ENCODE measurements at regions not wholly inside any gene's neighbourhood (a gene's known extent, or its start where the extent isn't known, plus 50 kb on each side); places are given as distances from the start of the nearest gene placed in this dataset.

- Histone ChIP-seq H3K4me1 (ENCODE audit: control insufficient read depth, extremely low read depth, insufficient read depth, low read length) (no peaks in the 10 kb centered on the region), H3K4me2 (ENCODE audit: extremely low read depth, insufficient read depth, low read length) (no peak overlapping the region), H3K27me3 (ENCODE audit: control insufficient read depth, insufficient read depth, low read length) (no peaks in the 10 kb centered on the region), H4K20me1 (ENCODE audit: control insufficient read depth, extremely low read depth, insufficient read depth, low read length) (no peaks in the 10 kb centered on the region), H3K36me3 (ENCODE audit: control insufficient read depth, insufficient read depth, low read length) (no peaks in the 10 kb centered on the region), H2AFZ (ENCODE audit: low read length) (no peak overlapping the region), H3K79me2 (ENCODE audit: control insufficient read depth, insufficient read depth, low read length) (no peaks in the 10 kb centered on the region), H3K27ac (ENCODE audit: insufficient read depth, low read length) (no peak overlapping the region), H3K9ac (ENCODE audit: insufficient read depth, low read length) (no peak overlapping the region), H3K4me3 (replicated peaks in 1 of 4; ENCODE audit: control extremely low read depth in 1 of 4, insufficient read depth in 1 of 4, low read depth in 3 of 4, low read length in 4 of 4) (no peak overlapping the region), H3K9me3 (ENCODE audit: control insufficient read depth, insufficient read depth, low read depth, low read length) (no peaks in the 10 kb centered on the region)
- no peak for TF ChIP-seq CTCF (conservative IDR thresholded peaks at IDR 0.05 in 1 of 2, IDR thresholded peaks at IDR 0.05 in 1 of 2; ENCODE audit: low read depth in 1 of 2, low read length in 2 of 2)
- no peak for TF ChIP-seq EZH2 (IDR thresholded peaks at IDR 0.05; ENCODE audit: low read length, missing control alignments)
- DNase-seq (ENCODE audit: low read depth in 2 of 2), result no peak
Observed at GRCh38 chr2:234724850-234725249, 227.0 kb upstream of the SH3BP4 start.

- Histone ChIP-seq H3K9me3 (ENCODE audit: control insufficient read depth, insufficient read depth, low read depth, low read length) (no peaks in the 10 kb centered on the region), H3K79me2 (ENCODE audit: control insufficient read depth, insufficient read depth, low read length) (no peaks in the 10 kb centered on the region), H3K36me3 (ENCODE audit: control insufficient read depth, insufficient read depth, low read length) (no peaks in the 10 kb centered on the region), H3K9ac (ENCODE audit: insufficient read depth, low read length) (no peak overlapping the region), H3K4me2 (ENCODE audit: extremely low read depth, insufficient read depth, low read length) (no peak overlapping the region), H4K20me1 (ENCODE audit: control insufficient read depth, extremely low read depth, insufficient read depth, low read length) (no peaks in the 10 kb centered on the region), H3K4me3 (replicated peaks in 1 of 4; ENCODE audit: control extremely low read depth in 1 of 4, insufficient read depth in 1 of 4, low read depth in 3 of 4, low read length in 4 of 4) (no peak overlapping the region), H3K27me3 (ENCODE audit: control insufficient read depth, insufficient read depth, low read length) (no peaks in the 10 kb centered on the region), H3K27ac (ENCODE audit: insufficient read depth, low read length) (no peak overlapping the region), H3K4me1 (ENCODE audit: control insufficient read depth, extremely low read depth, insufficient read depth, low read length) (no peaks in the 10 kb centered on the region), H2AFZ (ENCODE audit: low read length) (no peak overlapping the region)
- TF ChIP-seq EZH2 (IDR thresholded peaks at IDR 0.05; ENCODE audit: low read length, missing control alignments), result no peak
- TF ChIP-seq CTCF (conservative IDR thresholded peaks at IDR 0.05 in 1 of 2, IDR thresholded peaks at IDR 0.05 in 1 of 2; ENCODE audit: low read depth in 1 of 2, low read length in 2 of 2), result no peak
- DNase-seq (ENCODE audit: low read depth in 2 of 2), result no peak
Observed at GRCh38 chr2:234723400-234723799, 226.5 kb upstream of the ARL4C start.

GRCh38 chr2:234722176-234722575 is 225.3 kb upstream of the ARL4C start:
- TF ChIP-seq EZH2 (IDR thresholded peaks at IDR 0.05; ENCODE audit: low read length, missing control alignments), result no peak
- no peak for TF ChIP-seq CTCF (conservative IDR thresholded peaks at IDR 0.05 in 1 of 2, IDR thresholded peaks at IDR 0.05 in 1 of 2; ENCODE audit: low read depth in 1 of 2, low read length in 2 of 2)
- H3K27ac ChIP-seq (ENCODE audit: insufficient read depth, low read length), result no peak overlapping the region
- no peak overlapping the region for H3K4me2 ChIP-seq (ENCODE audit: extremely low read depth, insufficient read depth, low read length)
- H4K20me1 ChIP-seq (ENCODE audit: control insufficient read depth, extremely low read depth, insufficient read depth, low read length), result no peaks in the 10 kb centered on the region
- no peak overlapping the region for H3K9ac ChIP-seq (ENCODE audit: insufficient read depth, low read length)
- H3K27me3 ChIP-seq (ENCODE audit: control insufficient read depth, insufficient read depth, low read length), result no peaks in the 10 kb centered on the region
- H2AFZ ChIP-seq (ENCODE audit: low read length), result no peak overlapping the region
- no peaks in the 10 kb centered on the region for H3K9me3 ChIP-seq (ENCODE audit: control insufficient read depth, insufficient read depth, low read depth, low read length)
- H3K79me2 ChIP-seq (ENCODE audit: control insufficient read depth, insufficient read depth, low read length), result no peaks in the 10 kb centered on the region
- no peak overlapping the region for H3K4me3 ChIP-seq (replicated peaks in 1 of 4; ENCODE audit: control extremely low read depth in 1 of 4, insufficient read depth in 1 of 4, low read depth in 3 of 4, low read length in 4 of 4)
- no peaks in the 10 kb centered on the region for H3K4me1 ChIP-seq (ENCODE audit: control insufficient read depth, extremely low read depth, insufficient read depth, low read length)
- H3K36me3 ChIP-seq (ENCODE audit: control insufficient read depth, insufficient read depth, low read length), result no peaks in the 10 kb centered on the region
- DNase-seq (ENCODE audit: low read depth in 2 of 2), result peak in 1 of 2 donors; percentile 11
